SK-MEL-5 (cell line): ENCODE measurements at regions not wholly inside any gene's neighbourhood (a gene's known extent, or its start where the extent isn't known, plus 50 kb on each side); places are given as distances from the start of the nearest gene placed in this dataset.
"Not testable (repeated sequence)": the region's sequence is repeated elsewhere in the genome, so short reads cannot be mapped to it uniquely, and the experiment has no call there.

Source experiments
- DNase-seq: peaks from one replicate; pipeline ENCODE4 v3.0.0-alpha.2; 2016; ENCODE audit warnings: low read depth, low spot score
- in situ Hi-C: cut with HindIII; loops from 2 replicates; pipeline ENCODE4 v1.10.0; 2016; ENCODE audit warnings: low sequenced_read_pairs, high pct_unique_total_duplicates, low pct_unique_long_range_greater_than_20kb

DNA sequence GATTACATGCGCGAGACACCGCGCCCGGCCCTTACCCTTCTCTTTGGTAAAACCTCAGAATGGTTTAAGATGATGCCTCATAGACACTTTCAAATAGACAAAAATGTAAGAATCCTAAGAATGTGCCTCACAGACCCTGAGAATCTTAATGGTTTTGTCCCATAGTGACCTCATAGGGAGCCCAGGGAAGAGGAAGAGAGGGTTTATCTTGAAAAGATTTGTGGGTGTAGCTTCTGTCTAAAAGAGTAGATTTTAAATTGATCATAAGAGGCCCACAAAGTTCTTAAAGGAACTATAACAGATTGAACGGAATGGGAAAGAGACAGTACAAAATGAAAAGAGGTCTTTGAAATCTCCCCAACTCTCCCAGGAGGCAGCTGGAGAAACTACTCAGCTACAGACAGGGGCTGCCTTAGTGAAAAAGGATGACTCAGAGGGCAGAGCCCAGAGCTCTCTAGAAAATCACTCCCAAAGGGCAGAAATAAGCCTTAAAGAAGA is 220.6 kb downstream of the ADRA2A start:
- DNase-seq: peak; percentile 58
- in situ Hi-C loops: no loop called here

DNA sequence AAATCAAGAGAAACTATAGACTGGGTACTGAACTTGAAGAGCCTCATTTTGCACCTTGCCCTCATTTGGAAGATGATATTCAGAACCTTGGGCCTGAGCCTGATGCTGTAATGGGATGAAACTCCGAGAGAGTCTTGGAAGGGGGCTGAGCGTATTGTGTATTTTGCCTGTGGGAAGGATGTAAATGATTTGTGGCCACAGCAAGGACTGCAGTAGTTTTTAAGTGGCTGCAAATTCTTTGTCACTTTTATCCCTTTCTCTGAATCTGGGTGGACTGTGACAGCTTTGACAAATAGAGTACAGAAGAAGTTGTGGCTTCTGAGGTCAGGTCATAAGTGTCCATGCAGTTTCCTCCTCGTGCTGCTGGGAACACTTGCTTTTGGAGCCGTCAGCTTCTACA is 221.2 kb downstream of the ADRA2A start:
- in situ Hi-C loops: no loop called here
- DNase-seq: no peak

DNA sequence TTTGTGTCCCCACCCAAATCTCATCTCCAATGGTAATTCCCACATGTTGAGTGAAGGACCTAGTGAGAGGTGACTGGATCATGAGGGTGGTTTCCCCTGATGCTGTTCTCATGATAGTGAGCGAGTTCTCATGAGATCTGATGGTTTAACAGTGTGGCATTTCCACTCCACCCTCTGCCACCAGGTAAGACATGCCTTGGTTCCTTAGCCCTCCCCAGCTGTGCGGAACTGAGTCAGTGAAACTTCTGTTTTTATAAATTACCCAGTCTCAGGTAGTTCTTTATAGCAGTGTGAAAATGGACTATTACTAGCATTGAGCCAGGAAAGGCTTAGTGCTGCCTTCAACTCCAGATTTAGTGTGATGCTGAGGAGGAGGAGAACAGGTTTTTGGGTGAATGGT is 222.2 kb downstream of the ADRA2A start:
- DNase-seq: no peak
- in situ Hi-C loops: no loop called here

DNA sequence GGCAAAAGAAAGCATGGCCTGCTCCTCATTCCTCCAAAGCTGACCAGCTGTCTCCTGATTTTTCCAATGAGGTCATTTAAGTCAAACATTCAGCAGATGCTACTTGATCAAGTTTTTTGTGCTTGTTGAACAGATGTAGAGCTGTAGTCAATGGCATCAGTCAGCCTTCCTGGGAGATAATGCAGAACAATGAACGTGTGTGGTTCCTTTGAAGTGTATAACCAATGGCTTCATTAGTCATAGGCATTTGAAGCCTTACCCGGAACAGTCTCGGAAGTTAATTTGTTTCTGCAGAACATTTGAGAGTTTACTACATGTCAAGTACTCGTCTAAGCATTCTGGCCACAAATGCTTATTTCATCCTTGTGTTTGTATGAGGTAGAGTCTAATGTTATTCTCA is 227.1 kb downstream of the ADRA2A start:
- no peak for DNase-seq

DNA sequence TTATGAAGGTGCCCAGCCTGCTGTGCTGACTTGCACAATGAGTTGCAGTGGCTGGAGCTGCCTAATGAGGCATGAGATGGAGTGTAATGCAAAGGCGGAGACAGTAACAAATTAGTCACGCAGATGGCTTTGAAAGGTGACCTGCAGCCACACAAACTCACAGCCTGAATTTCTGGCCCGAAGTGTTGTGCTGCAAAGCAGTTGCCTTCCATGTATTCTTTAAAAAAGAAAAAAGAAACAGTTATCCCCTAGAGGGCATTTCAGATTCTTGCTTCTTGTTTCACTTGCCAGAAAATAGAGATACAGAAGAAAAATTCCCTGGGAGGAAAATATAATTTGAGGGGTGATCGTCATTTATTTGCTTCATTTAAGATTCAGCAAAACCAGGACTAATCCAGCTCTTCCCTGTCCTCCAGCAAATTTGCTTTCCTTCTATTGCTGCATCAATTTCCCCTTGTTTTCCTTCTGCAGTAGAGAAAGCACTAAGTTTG is 239.9 kb downstream of the ADRA2A start:
- in situ Hi-C loops: no loop called here

More for the DNA sequence above, 227.1 kb downstream of the ADRA2A start:
- in situ Hi-C loops: no loop called here

DNA sequence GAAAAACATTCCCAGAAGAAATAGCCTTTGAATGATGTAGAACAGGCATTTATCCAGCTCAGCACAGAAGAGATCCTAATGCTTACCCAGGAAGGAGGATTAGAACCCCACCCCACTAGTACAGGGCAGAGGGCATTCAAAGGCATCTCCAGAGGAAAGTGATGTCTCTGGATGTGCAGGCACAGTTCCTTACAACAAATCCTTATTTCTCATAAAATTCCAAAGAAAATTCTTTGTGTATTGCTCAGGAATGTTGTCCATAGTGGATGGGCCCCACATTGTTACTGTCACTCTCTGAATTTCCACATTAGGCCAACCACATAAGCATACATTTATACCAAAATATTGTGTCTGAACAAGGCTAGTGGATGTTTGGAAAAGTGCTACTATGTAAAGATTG is 243.0 kb downstream of the ADRA2A start:
- DNase-seq: no peak
- in situ Hi-C loops: no loop called here

More for the DNA sequence above, 239.9 kb downstream of the ADRA2A start:
- DNase-seq: no peak

DNA sequence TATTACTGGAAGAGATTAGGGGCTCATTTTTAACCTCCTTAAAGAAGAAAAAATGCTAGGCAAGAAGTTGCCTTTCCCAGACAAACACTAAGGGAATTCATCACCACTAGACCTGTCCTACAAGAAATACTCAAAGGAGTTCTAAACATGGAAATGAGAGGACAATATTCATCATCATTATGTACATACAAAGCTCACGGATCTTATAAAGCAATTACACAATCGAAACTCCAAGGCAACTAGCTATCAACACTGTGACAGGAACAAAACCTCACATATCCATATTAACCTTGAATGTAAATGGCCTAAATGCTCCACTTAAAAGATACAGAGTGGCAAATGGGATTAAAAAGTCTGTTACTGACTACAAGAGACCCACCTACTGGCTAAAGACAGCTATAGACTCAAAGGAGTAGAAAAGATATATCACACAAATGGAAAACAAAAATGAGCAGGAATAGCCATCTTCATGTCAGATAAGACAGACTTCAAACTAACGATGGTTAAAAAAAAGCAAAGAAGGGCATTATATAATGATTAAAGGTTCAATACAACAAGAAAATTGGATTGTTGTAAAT is 246.6 kb downstream of the ADRA2A start:
- in situ Hi-C loops: no loop called here

DNA sequence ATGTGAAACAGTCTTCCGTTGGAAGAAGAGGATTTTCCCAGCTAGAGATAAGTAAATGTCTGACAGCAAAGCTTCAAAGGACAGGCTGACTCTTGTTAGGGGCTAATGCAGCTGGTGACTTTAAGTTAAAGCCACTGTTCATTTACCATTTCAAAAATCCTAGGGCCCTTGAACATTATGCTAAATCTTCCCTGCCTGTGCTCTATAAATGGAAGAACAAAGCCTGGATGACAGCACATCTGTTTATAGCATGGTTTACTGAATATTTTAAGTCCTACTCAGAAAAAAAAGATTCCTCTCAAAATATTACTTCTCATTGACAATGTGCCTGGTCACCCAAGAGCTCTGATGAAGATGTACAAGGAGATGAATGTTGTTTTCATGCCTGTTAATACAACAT is 255.3 kb downstream of the ADRA2A start:
- DNase-seq, in situ Hi-C loops: not testable (repeated sequence)

More for the DNA sequence above, 246.6 kb downstream of the ADRA2A start:
- DNase-seq: peak; percentile 50

DNA sequence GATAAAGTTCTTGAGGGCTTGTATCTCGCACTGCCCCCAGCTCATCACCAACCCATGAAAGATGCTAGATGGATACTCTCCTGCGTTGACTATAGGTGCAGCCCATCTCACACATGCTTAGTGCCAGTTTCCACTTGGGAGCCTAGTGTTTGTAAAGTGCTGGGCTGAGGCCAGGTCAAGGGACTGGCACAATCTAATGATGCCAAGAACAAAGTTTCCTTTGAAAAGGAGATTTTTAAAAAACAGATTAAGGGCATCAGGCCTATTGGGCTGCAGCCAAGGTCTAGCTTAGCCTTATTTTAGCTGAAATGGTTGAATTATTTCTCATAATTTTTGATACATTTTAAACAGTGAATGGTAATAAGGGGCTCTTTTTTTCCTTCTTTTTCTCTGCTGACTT is 259.0 kb downstream of the ADRA2A start:
- in situ Hi-C loops: no loop called here
- no peak for DNase-seq

DNA sequence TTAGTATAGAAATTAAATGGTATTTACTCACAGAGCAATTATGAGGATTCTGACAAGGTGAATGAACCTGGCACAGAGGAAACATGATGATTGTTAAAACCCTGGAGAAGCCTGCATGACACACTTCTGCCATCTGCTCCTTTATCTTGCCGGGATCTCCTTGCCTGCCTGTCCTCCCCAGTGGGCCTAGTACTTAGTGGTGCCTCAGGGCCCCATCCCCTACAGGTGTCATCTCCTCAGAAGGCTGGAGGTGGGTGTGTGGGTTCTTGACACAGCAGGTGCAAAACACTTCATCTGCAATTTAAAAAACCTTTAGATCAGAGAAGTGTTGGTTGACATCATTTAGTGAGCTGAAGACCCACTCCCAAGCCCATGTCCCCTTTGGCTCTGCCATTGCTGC is 261.2 kb downstream of the ADRA2A start:
- DNase-seq: no peak
- in situ Hi-C loops: no loop called here

DNA sequence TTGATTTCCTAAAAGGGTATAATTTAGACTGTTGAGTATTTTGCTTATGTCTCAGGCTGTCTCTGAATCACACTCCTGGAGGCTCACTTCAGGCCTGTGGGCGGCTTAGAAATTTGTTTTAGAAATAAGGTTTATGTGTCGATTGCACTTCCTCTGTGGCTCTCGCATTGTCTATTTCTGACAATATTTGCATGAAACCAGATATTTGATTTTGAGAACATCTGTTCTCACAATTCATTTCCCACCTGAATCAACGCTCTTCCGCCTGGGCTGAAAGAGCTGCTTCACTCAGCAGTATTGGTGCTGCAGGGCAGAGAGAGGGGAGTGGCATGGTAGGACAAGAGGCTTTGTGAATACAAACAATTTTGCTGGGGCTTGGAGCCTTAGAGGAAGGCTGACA is 262.0 kb downstream of the ADRA2A start:
- in situ Hi-C loops: no loop called here

DNA sequence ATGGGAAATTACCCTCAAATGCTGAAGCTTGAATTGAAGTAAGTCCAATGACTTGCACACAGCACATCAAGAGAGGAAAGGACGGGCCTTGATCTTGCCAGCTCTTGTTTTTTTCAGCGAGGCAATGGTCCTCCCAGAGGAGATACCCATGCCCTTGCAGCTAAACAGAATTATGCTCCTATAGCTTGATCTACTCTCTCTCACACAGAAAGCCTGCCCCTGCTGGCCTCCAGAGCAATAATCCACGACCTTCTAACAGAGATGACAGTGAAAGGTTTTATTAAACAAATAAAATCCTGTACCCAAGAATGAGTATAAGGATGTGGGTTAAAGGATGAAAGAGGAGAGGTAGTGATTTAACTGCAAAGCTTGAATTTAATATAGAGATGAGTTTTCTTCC is 268.0 kb downstream of the ADRA2A start:
- DNase-seq: peak; percentile 70
- in situ Hi-C loops: no loop called here

More for the DNA sequence above, 262.0 kb downstream of the ADRA2A start:
- DNase-seq: no peak

DNA sequence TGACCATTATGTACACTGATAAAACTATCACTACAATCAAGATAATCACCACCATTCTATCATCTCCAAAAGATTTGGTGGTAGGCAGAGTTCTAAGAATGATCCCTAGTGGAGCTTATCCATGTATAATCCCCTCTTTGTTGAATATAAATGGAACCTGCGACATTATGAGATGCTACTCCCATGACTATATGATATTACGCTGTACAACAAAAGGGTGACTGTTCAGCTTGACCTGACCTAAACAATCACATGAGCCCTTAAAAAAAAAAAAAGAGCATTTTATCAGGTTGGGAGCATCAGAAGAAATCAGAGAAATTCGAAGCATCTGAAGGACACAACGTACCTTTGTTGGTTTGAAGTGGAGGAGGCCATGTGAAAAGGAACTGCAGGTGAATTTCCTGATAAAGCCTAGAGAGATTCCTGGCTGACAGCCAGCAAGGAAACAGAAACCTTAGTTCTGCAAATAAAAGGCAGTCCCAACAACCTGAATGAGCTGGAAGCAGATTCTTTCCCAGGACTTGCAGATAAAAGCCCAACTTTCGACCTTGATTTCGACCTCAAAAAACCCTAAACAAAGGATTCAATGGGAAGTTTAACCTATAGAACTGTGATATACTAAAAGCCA is 270.7 kb downstream of the ADRA2A start:
- DNase-seq: peak; percentile 96
- in situ Hi-C loops: no loop called here

DNA sequence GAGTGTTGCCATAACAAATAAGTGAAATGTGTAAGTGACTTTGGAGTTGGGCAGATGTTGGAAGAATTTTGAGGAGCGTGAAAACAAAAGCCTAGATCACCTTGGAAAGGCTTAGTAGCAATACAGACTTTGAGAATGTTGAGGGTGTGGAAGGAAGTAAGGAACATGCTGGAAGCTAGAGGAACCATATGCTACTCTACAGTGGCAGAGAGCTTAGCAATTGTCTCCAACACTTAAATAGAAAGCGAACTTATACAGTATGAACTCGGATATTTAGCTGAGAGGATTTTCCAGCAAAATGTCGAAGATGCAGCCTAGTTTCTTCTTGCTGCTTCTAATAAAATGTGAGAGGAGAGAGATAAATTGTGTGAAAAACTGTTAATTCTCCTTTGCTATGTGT is 271.2 kb downstream of the ADRA2A start:
- in situ Hi-C loops: no loop called here
- no peak for DNase-seq

DNA sequence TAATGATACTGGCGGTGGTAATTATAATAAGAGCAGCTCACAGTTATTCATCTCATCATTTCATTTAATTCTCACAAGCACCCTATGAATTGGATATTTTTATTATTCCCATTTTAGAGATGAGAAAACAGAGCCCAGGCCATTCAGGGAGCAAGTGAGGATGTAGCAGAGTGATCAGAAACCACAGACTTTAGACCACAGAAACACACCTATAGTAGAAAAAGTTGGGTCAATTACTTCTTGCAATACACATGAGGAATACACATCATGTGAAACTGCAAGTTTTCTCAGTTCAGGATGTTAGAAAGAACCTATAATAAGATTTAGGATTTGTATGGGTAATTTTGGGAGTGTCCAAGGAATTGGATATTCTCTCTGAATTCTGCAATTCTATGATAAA is 278.0 kb downstream of the ADRA2A start:
- DNase-seq: no peak
- in situ Hi-C loops: no loop called here

DNA sequence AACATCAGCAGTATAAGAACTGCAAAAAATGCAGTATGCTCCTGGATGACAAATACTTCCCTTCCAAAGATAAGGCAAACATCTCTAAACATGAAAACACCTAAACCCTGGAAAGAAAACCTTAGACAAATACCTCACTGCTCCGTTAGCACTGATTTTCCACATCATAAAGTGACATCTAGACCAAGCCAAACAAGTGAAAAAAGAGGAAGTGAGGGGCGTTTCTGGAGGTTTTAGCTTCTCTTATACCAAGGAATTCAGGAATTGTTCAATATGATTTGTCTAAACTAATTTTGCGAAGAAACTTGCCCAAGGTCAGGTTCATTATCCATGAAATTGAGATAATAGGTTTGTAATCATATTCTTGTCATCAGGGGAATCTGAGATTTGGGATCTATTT is 279.7 kb downstream of the ADRA2A start:
- no peak for DNase-seq
- in situ Hi-C loops: no loop called here

DNA sequence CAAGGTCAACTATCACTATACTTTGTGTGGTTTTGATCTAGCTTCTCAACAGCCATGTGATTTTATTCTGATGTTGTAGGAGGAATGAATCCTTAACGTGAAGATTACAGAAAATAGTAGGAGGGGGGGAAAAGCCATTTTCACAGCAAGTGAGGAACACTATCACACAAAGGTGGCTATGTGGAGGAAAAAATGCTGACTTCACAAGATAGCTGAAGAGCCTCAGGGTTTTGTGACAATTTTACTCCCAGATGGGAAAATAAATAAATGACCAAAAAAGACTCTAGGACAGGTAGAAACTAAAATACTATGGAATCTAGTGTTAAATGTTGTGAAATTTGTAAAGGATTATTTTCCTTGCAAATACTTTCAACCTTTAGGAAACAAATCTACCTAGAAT is 281.0 kb downstream of the ADRA2A start:
- in situ Hi-C loops: no loop called here

DNA sequence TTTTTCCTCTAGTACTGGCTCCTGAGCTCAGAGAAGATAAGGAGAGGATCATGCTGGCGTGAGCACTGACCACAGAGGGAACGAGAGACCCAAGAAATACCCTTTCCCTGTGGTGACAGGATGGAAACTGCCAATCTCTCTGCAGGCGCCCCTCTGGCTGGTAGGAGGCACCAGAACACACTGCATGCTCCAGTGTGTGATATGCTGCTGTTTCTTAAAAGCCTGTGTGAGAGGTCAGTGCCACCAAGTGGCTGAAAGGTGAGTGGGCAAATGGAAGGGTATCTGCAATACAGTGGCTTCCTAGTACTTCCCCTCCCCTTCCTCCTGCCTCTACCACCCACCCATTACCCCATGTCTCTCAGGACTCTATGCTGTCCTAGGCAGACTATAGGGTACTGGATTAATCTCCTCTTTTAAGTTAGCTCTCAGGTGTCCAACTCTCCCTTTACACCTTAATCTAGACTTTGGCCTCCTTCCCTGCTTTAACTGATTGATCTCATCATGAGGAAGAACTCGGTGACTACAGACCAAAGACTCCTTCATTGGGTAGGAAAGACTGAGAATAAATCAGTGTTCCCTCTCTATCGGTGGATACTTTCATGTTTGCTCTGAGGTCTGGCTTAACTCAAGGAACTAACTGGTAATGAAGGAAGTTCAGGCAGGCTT is 283.6 kb downstream of the ADRA2A start:
- in situ Hi-C loops: no loop called here
- peak; percentile 91 for DNase-seq

More for the DNA sequence above, 281.0 kb downstream of the ADRA2A start:
- DNase-seq: no peak

DNA sequence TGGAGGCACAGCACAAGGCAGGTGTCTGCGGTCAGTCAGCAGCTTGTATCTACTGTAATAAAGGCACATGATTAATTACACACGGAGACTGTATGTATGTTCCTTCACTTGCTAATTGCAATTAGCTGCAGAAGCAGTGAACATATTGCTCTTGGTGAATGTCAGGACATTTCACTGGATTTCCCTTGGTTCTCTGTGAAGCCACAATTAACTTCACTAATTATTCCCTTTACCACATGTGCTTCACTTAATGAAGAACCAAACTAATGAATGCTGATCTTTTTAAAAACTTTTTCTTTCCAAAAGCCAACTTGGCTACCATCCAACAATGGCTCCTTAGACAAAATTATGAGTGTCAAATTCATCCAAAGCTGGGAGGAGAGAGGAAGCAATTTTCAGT is 290.7 kb downstream of the ADRA2A start:
- no peak for DNase-seq
- in situ Hi-C loops: no loop called here
